ENCODE measurements at regions not wholly inside any gene's neighbourhood (a gene's known extent, or its start where the extent isn't known, plus 50 kb on each side); places are given as distances from the start of the nearest gene placed in this dataset.

GRCh38 chr2:151024696-151025251 is 236.9 kb downstream of the RBM43 start:
- Histone ChIP-seq H3K4me3 (no peak overlapping the region), H3K36me3 (no peaks in the 10 kb centered on the region), H3K27me3 (no peaks in the 10 kb centered on the region), H3K27ac (replicated peaks in 1 of 4) (no peak overlapping the region), H3K4me1 (peaks cover 0 to 41% (median 28%) of the 10 kb centered on the region in 4 donors), H3K9me3 (no peaks in the 10 kb centered on the region)
- intact Hi-C loops (cut with DNase I): no loop called here
- WGBS: 84% methylated on average over 4 of the region's 4 CpGs
- TF ChIP-seq CTCF (IDR thresholded peaks at IDR 0.05): no peak
- no peak for TF ChIP-seq EP300 (IDR thresholded peaks at IDR 0.05)
- TF ChIP-seq POLR2A (IDR thresholded peaks at IDR 0.05; ENCODE audit: low read depth): no peak
- TF ChIP-seq POLR2AphosphoS5 (IDR thresholded peaks at IDR 0.05): no peak
- DNase-seq (ENCODE audit: extremely low spot score): peak; percentile 47

GRCh38 chr2:151021747-151022452 is 239.8 kb downstream of the RBM43 start:
- H3K27me3 ChIP-seq: no peaks in the 10 kb centered on the region
- TF ChIP-seq POLR2A (IDR thresholded peaks at IDR 0.05; ENCODE audit: low read depth) (no peak), POLR2AphosphoS5 (IDR thresholded peaks at IDR 0.05) (peak in 1 of 2 donors; percentile 42), EP300 (IDR thresholded peaks at IDR 0.05) (no peak), CTCF (IDR thresholded peaks at IDR 0.05) (no peak)
- H3K4me3 ChIP-seq: no peak overlapping the region
- peaks cover 0 to 34% (median 19%) of the 10 kb centered on the region in 4 donors for H3K4me1 ChIP-seq
- H3K27ac ChIP-seq (replicated peaks in 1 of 4): no peak overlapping the region
- peaks cover 0 to 5% (median 0%) of the 10 kb centered on the region in 4 donors for H3K9me3 ChIP-seq
- DNase-seq (ENCODE audit: extremely low spot score): no peak
- no peaks in the 10 kb centered on the region for H3K36me3 ChIP-seq
- intact Hi-C loops (cut with DNase I): no loop called here
- WGBS: 43% methylated on average over 5 of the region's 5 CpGs

- WGBS: 85% methylated on average over 2 of the region's 2 CpGs
- intact Hi-C loops (cut with DNase I): no loop called here
Measured at GRCh38 chr2:151020411-151020810, 241.3 kb downstream of the RBM43 start.

GRCh38 chr2:151009437-151010175 is 252.1 kb downstream of the RBM43 start:
- H3K4me3 ChIP-seq: no peak overlapping the region
- intact Hi-C loops (cut with DNase I): no loop called here
- TF ChIP-seq CTCF (IDR thresholded peaks at IDR 0.05) (no peak), EP300 (IDR thresholded peaks at IDR 0.05) (no peak), POLR2A (IDR thresholded peaks at IDR 0.05; ENCODE audit: low read depth) (no peak), POLR2AphosphoS5 (IDR thresholded peaks at IDR 0.05) (no peak)
- no peaks in the 10 kb centered on the region for H3K36me3 ChIP-seq
- H3K27me3 ChIP-seq: no peaks in the 10 kb centered on the region
- no peaks in the 10 kb centered on the region for H3K9me3 ChIP-seq
- no peak for DNase-seq (ENCODE audit: extremely low spot score)
- WGBS: 93% methylated on average over 6 of the region's 6 CpGs
- H3K4me1 ChIP-seq: peaks cover 0 to 4% (median 0%) of the 10 kb centered on the region in 4 donors
- no peak overlapping the region for H3K27ac ChIP-seq (replicated peaks in 1 of 4)

More at GRCh38 chr2:151020411-151020810, 241.3 kb downstream of the RBM43 start:
- Histone ChIP-seq H3K9me3 (peaks cover 0 to 5% (median 0%) of the 10 kb centered on the region in 4 donors), H3K4me3 (no peak overlapping the region), H3K27me3 (no peaks in the 10 kb centered on the region), H3K36me3 (no peaks in the 10 kb centered on the region), H3K4me1 (peaks cover 0 to 29% (median 14%) of the 10 kb centered on the region in 4 donors), H3K27ac (replicated peaks in 1 of 4) (no peak overlapping the region)
- no peak for DNase-seq (ENCODE audit: extremely low spot score)
- no peak for TF ChIP-seq EP300 (IDR thresholded peaks at IDR 0.05)
- TF ChIP-seq POLR2A (IDR thresholded peaks at IDR 0.05; ENCODE audit: low read depth): no peak
- TF ChIP-seq CTCF (IDR thresholded peaks at IDR 0.05): no peak
- no peak for TF ChIP-seq POLR2AphosphoS5 (IDR thresholded peaks at IDR 0.05)

All from esophagus muscularis mucosa (tissue), 4 donors.